ENCODE measurements at regions not wholly inside any gene's neighbourhood (a gene's known extent, or its start where the extent isn't known, plus 50 kb on each side); places are given as distances from the start of the nearest gene placed in this dataset.

GRCh38 chr19:57063070-57063469 is 56.7 kb upstream of the USP29 start:
- Histone ChIP-seq H3K27ac (ENCODE audit: low read length) (no peak overlapping the region), H2AFZ (ENCODE audit: low read depth, low read length) (no peak overlapping the region), H3K4me1 (ENCODE audit: low read length) (no peaks in the 10 kb centered on the region), H4K20me1 (ENCODE audit: insufficient read depth, low read length) (no peaks in the 10 kb centered on the region), H3K36me3 (replicated peaks; ENCODE audit: low read depth, low read length) (no peaks in the 10 kb centered on the region), H3K4me2 (ENCODE audit: low read length) (no peak overlapping the region), H3K27me3 (ENCODE audit: low read depth, low read length) (no peaks in the 10 kb centered on the region), H3K4me3 (ENCODE audit: low read length) (no peak overlapping the region), H3K9me3 (ENCODE audit: insufficient read depth, low read length) (no peaks in the 10 kb centered on the region), H3K79me2 (ENCODE audit: low read length) (no peaks in the 10 kb centered on the region), H3K9ac (ENCODE audit: low read length) (no peak overlapping the region)
- no peak for TF ChIP-seq EZH2phosphoT487 (IDR thresholded peaks at IDR 0.05; ENCODE audit: low read depth)
- no peak for TF ChIP-seq CTCF (IDR thresholded peaks at IDR 0.05; ENCODE audit: low read depth, low read length)

- H3K79me2 ChIP-seq (ENCODE audit: low read length): no peaks in the 10 kb centered on the region
- no peak for TF ChIP-seq CTCF (IDR thresholded peaks at IDR 0.05; ENCODE audit: low read depth, low read length)
- no peak for TF ChIP-seq EZH2phosphoT487 (IDR thresholded peaks at IDR 0.05; ENCODE audit: low read depth)
- H3K4me3 ChIP-seq (ENCODE audit: low read length): no peak overlapping the region
- H3K36me3 ChIP-seq (replicated peaks; ENCODE audit: low read depth, low read length): no peaks in the 10 kb centered on the region
- no peak overlapping the region for H3K4me2 ChIP-seq (ENCODE audit: low read length)
- no peaks in the 10 kb centered on the region for H3K27me3 ChIP-seq (ENCODE audit: low read depth, low read length)
- no peak overlapping the region for H2AFZ ChIP-seq (ENCODE audit: low read depth, low read length)
- no peaks in the 10 kb centered on the region for H3K9me3 ChIP-seq (ENCODE audit: insufficient read depth, low read length)
- no peaks in the 10 kb centered on the region for H3K4me1 ChIP-seq (ENCODE audit: low read length)
- H3K27ac ChIP-seq (ENCODE audit: low read length): no peak overlapping the region
- H3K9ac ChIP-seq (ENCODE audit: low read length): no peak overlapping the region
- no peaks in the 10 kb centered on the region for H4K20me1 ChIP-seq (ENCODE audit: insufficient read depth, low read length)
Observed at GRCh38 chr19:57067440-57067839, 52.3 kb upstream of the USP29 start.

- Histone ChIP-seq H3K4me1 (ENCODE audit: low read length) (no peaks in the 10 kb centered on the region), H3K9me3 (ENCODE audit: insufficient read depth, low read length) (0 out of 2 replicates have a peak, but pooled peaks cover 2% of the 10 kb centered on the region), H4K20me1 (ENCODE audit: insufficient read depth, low read length) (no peaks in the 10 kb centered on the region), H3K27me3 (ENCODE audit: low read depth, low read length) (no peaks in the 10 kb centered on the region), H3K79me2 (ENCODE audit: low read length) (no peaks in the 10 kb centered on the region), H3K4me2 (ENCODE audit: low read length) (no peak overlapping the region), H2AFZ (ENCODE audit: low read depth, low read length) (no peak overlapping the region), H3K27ac (ENCODE audit: low read length) (no peak overlapping the region), H3K4me3 (ENCODE audit: low read length) (no peak overlapping the region), H3K36me3 (replicated peaks; ENCODE audit: low read depth, low read length) (no peaks in the 10 kb centered on the region), H3K9ac (ENCODE audit: low read length) (no peak overlapping the region)
- no peak for TF ChIP-seq CTCF (IDR thresholded peaks at IDR 0.05; ENCODE audit: low read depth, low read length)
- no peak for TF ChIP-seq EZH2phosphoT487 (IDR thresholded peaks at IDR 0.05; ENCODE audit: low read depth)
Observed at GRCh38 chr19:57068311-57068710, 51.5 kb upstream of the USP29 start.

- Histone ChIP-seq H4K20me1 (ENCODE audit: insufficient read depth, low read length) (no peaks in the 10 kb centered on the region), H3K4me1 (ENCODE audit: low read length) (no peaks in the 10 kb centered on the region), H3K27ac (ENCODE audit: low read length) (no peak overlapping the region), H3K4me3 (ENCODE audit: low read length) (no peak overlapping the region), H3K27me3 (ENCODE audit: low read depth, low read length) (no peaks in the 10 kb centered on the region), H3K4me2 (ENCODE audit: low read length) (no peak overlapping the region), H3K9me3 (ENCODE audit: insufficient read depth, low read length) (0 out of 2 replicates have a peak, but pooled peaks cover 5% of the 10 kb centered on the region), H2AFZ (ENCODE audit: low read depth, low read length) (no peak overlapping the region), H3K36me3 (replicated peaks; ENCODE audit: low read depth, low read length) (no peaks in the 10 kb centered on the region), H3K79me2 (ENCODE audit: low read length) (no peaks in the 10 kb centered on the region), H3K9ac (ENCODE audit: low read length) (no peak overlapping the region)
- no peak for TF ChIP-seq EZH2phosphoT487 (IDR thresholded peaks at IDR 0.05; ENCODE audit: low read depth)
- TF ChIP-seq CTCF (IDR thresholded peaks at IDR 0.05; ENCODE audit: low read depth, low read length): peak; percentile 39
Observed at GRCh38 chr19:57068921-57069697, 50.7 kb upstream of the USP29 start.
